Chondrocyte (in vitro differentiated cells): ENCODE measurements at regions not wholly inside any gene's neighbourhood (a gene's known extent, or its start where the extent isn't known, plus 50 kb on each side); places are given as distances from the start of the nearest gene placed in this dataset.

Experiments
- DNase-seq: peaks from one replicate; pipeline ENCODE4 v3.0.0; 2021; ENCODE audit warnings: mixed read lengths, low spot score
- H3K27ac Mint-ChIP-seq: one replicate; pipeline ENCODE4 v1.8.0; 2021; ENCODE audit warnings: mild to moderate bottlenecking, moderate library complexity, mixed read lengths; ENCODE audit not compliant: unreplicated experiment
- H3K27me3 Mint-ChIP-seq: 2 replicates; pipeline ENCODE4 v1.8.0; 2021; ENCODE audit warnings: low read depth, mixed read lengths
- H3K36me3 Mint-ChIP-seq: 2 replicates; pipeline ENCODE4 v1.8.0; 2021; ENCODE audit warnings: low read depth, mixed read lengths
- H3K4me1 Mint-ChIP-seq: 2 replicates; pipeline ENCODE4 v1.8.0; 2021; ENCODE audit warnings: low read depth, mild to moderate bottlenecking, mixed read lengths
- H3K4me3 Mint-ChIP-seq: one replicate; pipeline ENCODE4 v1.8.0; 2021; ENCODE audit warnings: mild to moderate bottlenecking, moderate library complexity, mixed read lengths; ENCODE audit not compliant: unreplicated experiment
- H3K9me3 Mint-ChIP-seq: 2 replicates; pipeline ENCODE4 v1.8.0; 2021; ENCODE audit warnings: low read depth, mixed read lengths
- TF ChIP-seq, protein P1 (sequence below): fragments of 200-600 bp; sonication (generic); IDR thresholded peaks from 2 replicates; pipeline ENCODE4 v1.5.0; 2021; ENCODE audit warnings: antibody characterized with exemption, mild to moderate bottlenecking, moderate library complexity

DNA sequence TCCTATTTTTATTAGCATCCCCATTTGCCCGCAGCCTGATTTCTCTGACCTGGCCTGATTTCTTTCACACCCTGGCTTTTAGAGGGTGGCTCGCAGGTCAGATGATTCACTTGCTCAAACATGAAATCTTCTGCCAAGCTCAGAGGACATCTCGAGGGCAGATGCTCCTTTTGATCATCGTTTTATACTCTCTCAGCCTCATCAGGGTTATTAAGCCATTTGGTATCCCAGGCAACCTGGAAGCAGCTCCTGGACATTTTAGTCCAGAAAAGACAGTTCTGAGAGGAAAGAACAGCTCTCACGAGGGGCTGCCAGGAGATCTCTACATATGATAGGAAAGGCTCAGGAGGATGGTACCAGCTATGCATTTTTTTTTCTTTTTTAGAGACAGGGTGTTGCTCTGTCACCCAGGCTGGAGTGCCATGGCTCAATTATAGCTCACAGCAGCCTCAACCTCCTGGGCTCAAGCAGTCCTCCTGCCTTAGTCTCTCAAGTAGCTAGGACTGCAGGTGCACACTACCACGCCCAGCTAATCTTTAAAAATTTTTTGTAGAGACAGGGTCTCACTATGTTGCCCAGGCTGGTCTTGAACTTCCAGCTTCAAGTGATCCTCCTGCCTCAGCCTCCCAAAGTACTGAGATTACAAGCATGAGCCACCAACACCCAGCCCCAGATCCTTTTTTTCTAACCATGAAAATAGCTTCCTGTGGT lies 165.4 kb downstream of the KATNAL1 start:
- H3K9me3 Mint-ChIP-seq, result peaks cover 8% of the 10 kb centered on the region
- peak overlapping the region; percentile 95 for H3K27ac Mint-ChIP-seq

DNA sequence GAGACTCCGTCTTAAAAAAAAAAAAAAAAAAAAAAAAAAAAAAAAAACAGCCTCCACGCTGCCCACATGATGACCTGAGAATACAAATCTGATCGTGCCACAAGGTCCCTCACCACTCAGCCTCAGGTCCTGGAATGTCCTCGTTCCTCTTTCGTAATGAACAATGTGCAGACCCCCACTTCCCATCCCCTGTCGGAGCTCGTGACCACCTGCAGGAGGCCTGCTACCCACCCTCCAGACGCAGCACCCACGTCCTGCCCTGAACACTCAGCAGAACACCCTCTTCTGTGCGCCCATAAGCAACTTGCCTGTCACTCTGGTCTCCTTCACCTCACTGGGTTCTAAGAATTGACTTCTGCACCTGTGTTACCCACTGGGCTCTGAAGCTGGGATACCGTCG lies 166.4 kb downstream of the KATNAL1 start:
- no peak overlapping the region for H3K27ac Mint-ChIP-seq
- peaks cover 30% of the 10 kb centered on the region for H3K4me1 Mint-ChIP-seq
- peaks cover 8% of the 10 kb centered on the region for H3K9me3 Mint-ChIP-seq
- H3K27me3 Mint-ChIP-seq, result peaks cover 2% of the 10 kb centered on the region
- H3K36me3 Mint-ChIP-seq, result no peaks in the 10 kb centered on the region
- TF ChIP-seq, protein P1, sequence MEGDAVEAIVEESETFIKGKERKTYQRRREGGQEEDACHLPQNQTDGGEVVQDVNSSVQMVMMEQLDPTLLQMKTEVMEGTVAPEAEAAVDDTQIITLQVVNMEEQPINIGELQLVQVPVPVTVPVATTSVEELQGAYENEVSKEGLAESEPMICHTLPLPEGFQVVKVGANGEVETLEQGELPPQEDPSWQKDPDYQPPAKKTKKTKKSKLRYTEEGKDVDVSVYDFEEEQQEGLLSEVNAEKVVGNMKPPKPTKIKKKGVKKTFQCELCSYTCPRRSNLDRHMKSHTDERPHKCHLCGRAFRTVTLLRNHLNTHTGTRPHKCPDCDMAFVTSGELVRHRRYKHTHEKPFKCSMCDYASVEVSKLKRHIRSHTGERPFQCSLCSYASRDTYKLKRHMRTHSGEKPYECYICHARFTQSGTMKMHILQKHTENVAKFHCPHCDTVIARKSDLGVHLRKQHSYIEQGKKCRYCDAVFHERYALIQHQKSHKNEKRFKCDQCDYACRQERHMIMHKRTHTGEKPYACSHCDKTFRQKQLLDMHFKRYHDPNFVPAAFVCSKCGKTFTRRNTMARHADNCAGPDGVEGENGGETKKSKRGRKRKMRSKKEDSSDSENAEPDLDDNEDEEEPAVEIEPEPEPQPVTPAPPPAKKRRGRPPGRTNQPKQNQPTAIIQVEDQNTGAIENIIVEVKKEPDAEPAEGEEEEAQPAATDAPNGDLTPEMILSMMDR, result no peak
- H3K4me3 Mint-ChIP-seq, result no peak overlapping the region
- peak; percentile 71 for DNase-seq

More for the DNA sequence above, 165.4 kb downstream of the KATNAL1 start:
- no peaks in the 10 kb centered on the region for H3K36me3 Mint-ChIP-seq
- peaks cover 2% of the 10 kb centered on the region for H3K27me3 Mint-ChIP-seq
- peaks cover 30% of the 10 kb centered on the region for H3K4me1 Mint-ChIP-seq
- peak; percentile 5 for DNase-seq
- TF ChIP-seq, protein P1, result no peak
- no peak overlapping the region for H3K4me3 Mint-ChIP-seq

DNA sequence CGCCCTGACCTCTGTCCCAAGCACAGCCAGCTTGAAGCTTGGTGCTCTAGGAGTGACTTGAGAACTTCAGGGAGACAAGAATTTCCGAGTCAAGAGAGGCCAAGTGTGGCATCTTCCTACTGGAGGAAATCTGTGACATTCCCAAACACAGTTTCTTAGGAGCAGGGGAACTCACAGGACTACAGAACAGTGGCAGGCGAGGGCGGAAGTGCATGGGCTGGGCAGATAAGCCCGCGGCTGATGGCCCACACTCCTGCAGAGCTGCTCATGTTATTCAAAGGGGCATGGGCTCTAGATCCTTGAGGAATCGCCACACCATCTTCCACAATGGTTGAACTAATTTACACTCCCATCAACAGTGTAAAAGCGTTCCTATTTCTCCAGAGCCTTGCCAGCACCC lies 168.8 kb downstream of the KATNAL1 start:
- TF ChIP-seq, protein P1, result no peak
- Mint-ChIP-seq H3K4me1 (peaks cover 32% of the 10 kb centered on the region), H3K4me3 (no peak overlapping the region)

DNA sequence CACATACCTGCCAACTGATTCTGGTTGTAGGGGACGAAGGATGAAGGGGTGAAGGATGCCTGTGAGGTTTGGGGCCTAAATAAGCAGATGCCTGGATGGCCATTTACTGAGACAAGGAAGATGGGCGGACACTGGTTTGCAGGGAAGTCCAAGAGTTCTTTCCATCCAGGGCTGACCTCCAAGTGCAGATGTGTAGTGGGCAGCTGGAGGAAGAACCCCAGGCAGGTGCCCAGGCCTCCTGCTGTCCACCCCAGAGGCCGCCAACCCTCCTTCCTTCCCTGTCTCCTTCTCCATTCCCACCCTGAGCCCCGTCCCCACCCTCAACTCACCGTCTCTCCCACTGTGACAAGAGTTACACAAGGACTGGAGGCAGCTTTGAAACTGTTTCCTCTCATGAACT lies 171.5 kb downstream of the KATNAL1 start:
- Mint-ChIP-seq H3K27me3 (no peaks in the 10 kb centered on the region), H3K4me1 (peaks cover 21% of the 10 kb centered on the region), H3K9me3 (peaks cover 3% of the 10 kb centered on the region), H3K36me3 (peaks cover 2% of the 10 kb centered on the region), H3K27ac (no peak overlapping the region), H3K4me3 (no peak overlapping the region)
- no peak for DNase-seq
- TF ChIP-seq, protein P1, result no peak

More for the DNA sequence above, 168.8 kb downstream of the KATNAL1 start:
- H3K36me3 Mint-ChIP-seq, result peaks cover 2% of the 10 kb centered on the region
- H3K9me3 Mint-ChIP-seq, result peaks cover 3% of the 10 kb centered on the region
- peak overlapping the region; percentile 36 for H3K27ac Mint-ChIP-seq
- DNase-seq, result peak; percentile 5
- H3K27me3 Mint-ChIP-seq, result peaks cover 2% of the 10 kb centered on the region

DNA sequence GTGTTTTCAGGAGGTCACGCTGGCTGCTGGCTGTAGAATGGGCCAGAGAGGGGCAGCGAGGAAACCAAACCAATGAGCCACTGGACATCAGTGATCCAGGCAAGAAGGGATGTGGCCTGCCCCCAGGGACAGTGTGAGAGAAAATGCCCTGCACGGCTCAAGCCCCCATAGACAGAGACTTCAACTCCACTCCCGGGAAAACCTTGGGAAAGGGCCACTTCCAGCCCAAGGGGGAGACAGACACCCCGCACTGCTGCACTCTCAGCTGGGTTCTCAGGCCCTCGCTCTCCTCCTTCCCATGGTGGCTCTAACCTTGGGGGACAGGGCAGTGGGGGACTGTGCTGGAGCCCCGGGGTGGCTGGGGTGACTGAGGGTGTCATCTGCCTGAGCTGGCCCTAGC lies 172.0 kb downstream of the KATNAL1 start:
- Mint-ChIP-seq H3K27ac (no peak overlapping the region), H3K4me1 (peaks cover 21% of the 10 kb centered on the region)
- no peak for DNase-seq

More for the DNA sequence above, 172.0 kb downstream of the KATNAL1 start:
- no peak overlapping the region for H3K4me3 Mint-ChIP-seq
- peaks cover 3% of the 10 kb centered on the region for H3K9me3 Mint-ChIP-seq
- H3K27me3 Mint-ChIP-seq, result no peaks in the 10 kb centered on the region
- TF ChIP-seq, protein P1, result no peak
- H3K36me3 Mint-ChIP-seq, result peaks cover 2% of the 10 kb centered on the region
